GM12878 (cell line): ENCODE measurements at regions not wholly inside any gene's neighbourhood (a gene's known extent, or its start where the extent isn't known, plus 50 kb on each side); places are given as distances from the start of the nearest gene placed in this dataset.

ENCODE experiments used
- ATAC-seq: fragments of 200-7000 bp; cut with Tn5 transposase; 3 replicates; pipeline ENCODE4 v1.9.1; 2020; ENCODE audit warnings: mild to moderate bottlenecking, moderate library complexity
- BruUV-seq: library from RNA; stranded (reverse); fragments of 400-500 nt; replicated peaks from 2 replicates; lab custom pipeline; 2021; lab: Mats Ljungman, UMichigan
- CTCF ChIA-PET: fragments of 300-600 bp; sonication (Branson Sonifier 250); formaldehyde crosslinking; extraction: SDS; loops from one replicate; lab custom pipeline; 2021; ENCODE audit warnings: inconsistent platforms; lab: Yijun Ruan, JAX
- POLR2A ChIA-PET: fragments of 350-600 bp; formaldehyde crosslinking; extraction: SDS; loops from one replicate; lab custom pipeline; 2021; ENCODE audit warnings: inconsistent platforms; lab: Charles Lee
- RAD21 ChIA-PET: fragments of 300-600 bp; sonication (Branson Sonifier 250); formaldehyde crosslinking; loops from one replicate; lab custom pipeline; 2023; ENCODE audit warnings: antibody characterized with exemption; ENCODE audit not compliant: unreplicated experiment; lab: Charles Lee
- SMC1A ChIA-PET: fragments of 300-600 bp; sonication (Branson Sonifier 250); formaldehyde crosslinking; loops from one replicate; lab custom pipeline; 2023; ENCODE audit not compliant: unreplicated experiment, uncharacterized antibody; lab: Charles Lee
- DNase-seq: peaks from one replicate; pipeline ENCODE4 v3.0.0-alpha.2; 2011; ENCODE audit warnings: low read depth, low spot score
- FAIRE-seq: peaks from 3 replicates; lab custom pipeline; 2011; peaks lifted over from hg19 to GRCh38; lab: Jason Lieb, UNC
- H2AFZ ChIP-seq: 2 replicates; pipeline ENCODE4 v1.6.0; 2011; ENCODE audit warnings: low read depth, low read length, control low read depth; ENCODE audit not compliant: control insufficient read depth
- H3K27ac ChIP-seq: 2 replicates; pipeline ENCODE4 v1.5.1; 2011; ENCODE audit warnings: control low read depth; ENCODE audit not compliant: control insufficient read depth, insufficient read depth
- H3K27me3 ChIP-seq, 2 experiments: replicated peaks in 1 of 2; 2 replicates each; pipeline versions ENCODE4 v1.6.0 to v1.6.1; 2011; ENCODE audit warnings: low read length in 1 of 2; ENCODE audit not compliant: control insufficient read depth in 2 of 2, insufficient read depth in 2 of 2
- H3K36me3 ChIP-seq, 2 experiments: 2 replicates each; pipeline ENCODE4 v1.5.1; 2011; ENCODE audit warnings: low read length in 1 of 2; ENCODE audit not compliant: control insufficient read depth in 2 of 2, insufficient read depth in 2 of 2
- H3K4me1 ChIP-seq: 2 replicates; pipeline ENCODE4 v1.6.1; 2011; ENCODE audit warnings: mild to moderate bottlenecking, low read length, moderate library complexity, mixed read lengths; ENCODE audit not compliant: control insufficient read depth, insufficient read depth
- H3K4me2 ChIP-seq: 2 replicates; pipeline ENCODE4 v1.6.0; 2011; ENCODE audit warnings: control low read depth; ENCODE audit not compliant: control insufficient read depth, insufficient read depth
- H3K4me3 ChIP-seq: fragments of 200-600 bp; sonication (generic); 2 replicates; pipeline ENCODE4 v1.5.1; 2016
- H3K79me2 ChIP-seq: 2 replicates; pipeline ENCODE4 v1.6.0; 2011; ENCODE audit warnings: low read length; ENCODE audit not compliant: control insufficient read depth, insufficient read depth
- H3K9ac ChIP-seq: 2 replicates; pipeline ENCODE4 v1.8.0; 2011; ENCODE audit warnings: low read length, control low read depth, mixed read lengths; ENCODE audit not compliant: control insufficient read depth, insufficient read depth
- H3K9me3 ChIP-seq: replicated peaks from 3 replicates; pipeline ENCODE4 v1.5.1; 2011; ENCODE audit warnings: mild to moderate bottlenecking, low read length; ENCODE audit not compliant: control insufficient read depth, insufficient read depth
- H4K20me1 ChIP-seq: 2 replicates; pipeline ENCODE4 v1.6.0; 2011; ENCODE audit not compliant: control insufficient read depth, insufficient read depth
- PAX5 ChIP-seq: IDR thresholded peaks from 2 replicates; pipeline ENCODE4 v1.6.1; 2011; ENCODE audit warnings: low read depth, low read length, borderline replicate concordance
- ZNF384 ChIP-seq: IDR thresholded peaks from 2 replicates; pipeline ENCODE4 v1.6.1; 2012; ENCODE audit warnings: low read depth, mild to moderate bottlenecking, low read length, improper control_type of control experiment, borderline replicate concordance
- ZZZ3 ChIP-seq: IDR thresholded peaks from 2 replicates; pipeline ENCODE4 v1.6.1; 2011; ENCODE audit warnings: low read depth; ENCODE audit not compliant: control insufficient read depth, insufficient read length
- WGBS: methylation state at CpG from one replicate; pipeline ENCODE4 v1.1.6; 2016; ENCODE audit warnings: low lambda C conversion rate; ENCODE audit not compliant: insufficient replicate concordance, insufficient coverage; ENCODE audit errors: missing lambda C conversion rate; 5-methylcytosine and 5-hydroxymethylcytosine counted together
- in situ Hi-C: fragments of 300-500 bp; cut with MboI; formaldehyde crosslinking; loops from 9 replicates; pipeline ENCODE4 v1.14.3; 2018; ENCODE audit warnings: mixed read lengths
- intact Hi-C: fragments of 100-400 bp; cut with micrococcal nuclease; formaldehyde crosslinking; loops from one replicate; pipeline ENCODE4 v1.14.2; 2022; ENCODE audit not compliant: unreplicated experiment
- TF ChIP-seq, protein P1 (sequence below): IDR thresholded peaks from 2 replicates; pipeline ENCODE4 v1.6.1; 2011; ENCODE audit warnings: low read depth, low read length, improper control_type of control experiment, borderline replicate concordance
- TF ChIP-seq, protein P2 (sequence below): fragments of 450-650 bp; conservative IDR thresholded peaks from 2 replicates; pipeline ENCODE4 v1.6.1; 2017; ENCODE audit warnings: mild to moderate bottlenecking, moderate library complexity

DNA sequence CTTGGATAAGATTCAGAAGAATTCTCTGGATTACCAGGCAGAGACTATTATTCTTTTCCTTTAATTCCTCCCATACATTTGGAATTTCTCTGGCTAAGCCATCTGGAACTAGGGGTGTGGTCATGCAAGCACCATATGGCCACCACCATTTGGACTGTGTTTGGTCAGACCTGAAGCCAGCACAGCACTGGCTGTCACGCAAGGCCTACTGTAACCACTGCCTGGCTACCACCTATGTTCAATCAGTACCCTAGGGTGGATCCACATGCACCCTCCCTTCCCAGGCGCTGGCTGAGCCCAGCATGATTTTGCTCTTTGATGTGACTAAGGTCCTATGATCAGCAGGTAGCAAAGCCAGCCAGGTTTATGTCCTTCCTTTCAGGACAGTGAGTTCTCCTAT lies 287.8 kb upstream of the GOLIM4 start:
- no peak overlapping the region for H3K9ac ChIP-seq
- no peak overlapping the region for H3K27ac ChIP-seq
- intact Hi-C loops (no loop called here), in situ Hi-C loops (no loop called here)
- SMC1A ChIA-PET, result interaction anchor here (1.9 kb wide), 1 partner anchor 15 kb away, joined by 4 read pairs; no protein-coding TSS in a partner anchor
- H2AFZ ChIP-seq, result no peak overlapping the region
- H3K9me3 ChIP-seq, result no peaks in the 10 kb centered on the region
- no peaks in the 10 kb centered on the region for H3K79me2 ChIP-seq
- no peak for FAIRE-seq
- no peaks in the 10 kb centered on the region for H3K4me1 ChIP-seq
- H3K4me3 ChIP-seq, result no peak overlapping the region
- CTCF ChIA-PET, result no interaction called here
- no TSS peak for BruUV-seq
- TF ChIP-seq ZNF384 (no peak), PAX5 (no peak), ZZZ3 (no peak)
- TF ChIP-seq, protein P1, sequence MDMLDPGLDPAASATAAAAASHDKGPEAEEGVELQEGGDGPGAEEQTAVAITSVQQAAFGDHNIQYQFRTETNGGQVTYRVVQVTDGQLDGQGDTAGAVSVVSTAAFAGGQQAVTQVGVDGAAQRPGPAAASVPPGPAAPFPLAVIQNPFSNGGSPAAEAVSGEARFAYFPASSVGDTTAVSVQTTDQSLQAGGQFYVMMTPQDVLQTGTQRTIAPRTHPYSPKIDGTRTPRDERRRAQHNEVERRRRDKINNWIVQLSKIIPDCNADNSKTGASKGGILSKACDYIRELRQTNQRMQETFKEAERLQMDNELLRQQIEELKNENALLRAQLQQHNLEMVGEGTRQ, result no peak
- TF ChIP-seq, protein P2, sequence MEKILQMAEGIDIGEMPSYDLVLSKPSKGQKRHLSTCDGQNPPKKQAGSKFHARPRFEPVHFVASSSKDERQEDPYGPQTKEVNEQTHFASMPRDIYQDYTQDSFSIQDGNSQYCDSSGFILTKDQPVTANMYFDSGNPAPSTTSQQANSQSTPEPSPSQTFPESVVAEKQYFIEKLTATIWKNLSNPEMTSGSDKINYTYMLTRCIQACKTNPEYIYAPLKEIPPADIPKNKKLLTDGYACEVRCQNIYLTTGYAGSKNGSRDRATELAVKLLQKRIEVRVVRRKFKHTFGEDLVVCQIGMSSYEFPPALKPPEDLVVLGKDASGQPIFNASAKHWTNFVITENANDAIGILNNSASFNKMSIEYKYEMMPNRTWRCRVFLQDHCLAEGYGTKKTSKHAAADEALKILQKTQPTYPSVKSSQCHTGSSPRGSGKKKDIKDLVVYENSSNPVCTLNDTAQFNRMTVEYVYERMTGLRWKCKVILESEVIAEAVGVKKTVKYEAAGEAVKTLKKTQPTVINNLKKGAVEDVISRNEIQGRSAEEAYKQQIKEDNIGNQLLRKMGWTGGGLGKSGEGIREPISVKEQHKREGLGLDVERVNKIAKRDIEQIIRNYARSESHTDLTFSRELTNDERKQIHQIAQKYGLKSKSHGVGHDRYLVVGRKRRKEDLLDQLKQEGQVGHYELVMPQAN, result no peak
- RAD21 ChIA-PET, result no interaction called here
- POLR2A ChIA-PET, result no interaction called here
- H4K20me1 ChIP-seq, result no peaks in the 10 kb centered on the region
- no peak for ATAC-seq
- H3K4me2 ChIP-seq, result no peak overlapping the region
- no peaks in the 10 kb centered on the region for H3K27me3 ChIP-seq
- H3K36me3 ChIP-seq, result no peaks in the 10 kb centered on the region
- no peak for DNase-seq
- 0% methylated on average over 2 of the region's 2 CpGs for WGBS
